GM12878 (cell line): ENCODE measurements at regions not wholly inside any gene's neighbourhood (a gene's known extent, or its start where the extent isn't known, plus 50 kb on each side); places are given as distances from the start of the nearest gene placed in this dataset.

Experiments
- ATAC-seq: fragments of 200-7000 bp; cut with Tn5 transposase; 3 replicates; pipeline ENCODE4 v1.9.1; 2020; ENCODE audit warnings: mild to moderate bottlenecking, moderate library complexity
- BruUV-seq: library from RNA; stranded (reverse); fragments of 400-500 nt; replicated peaks from 2 replicates; lab custom pipeline; 2021; lab: Mats Ljungman, UMichigan
- CTCF ChIA-PET: fragments of 300-600 bp; sonication (Branson Sonifier 250); formaldehyde crosslinking; extraction: SDS; loops from one replicate; lab custom pipeline; 2021; ENCODE audit warnings: inconsistent platforms; lab: Yijun Ruan, JAX
- POLR2A ChIA-PET: fragments of 350-600 bp; formaldehyde crosslinking; extraction: SDS; loops from one replicate; lab custom pipeline; 2021; ENCODE audit warnings: inconsistent platforms; lab: Charles Lee
- RAD21 ChIA-PET: fragments of 300-600 bp; sonication (Branson Sonifier 250); formaldehyde crosslinking; loops from one replicate; lab custom pipeline; 2023; ENCODE audit warnings: antibody characterized with exemption; ENCODE audit not compliant: unreplicated experiment; lab: Charles Lee
- SMC1A ChIA-PET: fragments of 300-600 bp; sonication (Branson Sonifier 250); formaldehyde crosslinking; loops from one replicate; lab custom pipeline; 2023; ENCODE audit not compliant: unreplicated experiment, uncharacterized antibody; lab: Charles Lee
- DNase-seq: peaks from one replicate; pipeline ENCODE4 v3.0.0-alpha.2; 2011; ENCODE audit warnings: low read depth, low spot score
- FAIRE-seq: peaks from 3 replicates; lab custom pipeline; 2011; peaks lifted over from hg19 to GRCh38; lab: Jason Lieb, UNC
- H2AFZ ChIP-seq: 2 replicates; pipeline ENCODE4 v1.6.0; 2011; ENCODE audit warnings: low read depth, low read length, control low read depth; ENCODE audit not compliant: control insufficient read depth
- H3K27ac ChIP-seq: 2 replicates; pipeline ENCODE4 v1.5.1; 2011; ENCODE audit warnings: control low read depth; ENCODE audit not compliant: control insufficient read depth, insufficient read depth
- H3K27me3 ChIP-seq, 2 experiments: replicated peaks in 1 of 2; 2 replicates each; pipeline versions ENCODE4 v1.6.0 to v1.6.1; 2011; ENCODE audit warnings: low read length in 1 of 2; ENCODE audit not compliant: control insufficient read depth in 2 of 2, insufficient read depth in 2 of 2
- H3K36me3 ChIP-seq, 2 experiments: 2 replicates each; pipeline ENCODE4 v1.5.1; 2011; ENCODE audit warnings: low read length in 1 of 2; ENCODE audit not compliant: control insufficient read depth in 2 of 2, insufficient read depth in 2 of 2
- H3K4me1 ChIP-seq: 2 replicates; pipeline ENCODE4 v1.6.1; 2011; ENCODE audit warnings: mild to moderate bottlenecking, low read length, moderate library complexity, mixed read lengths; ENCODE audit not compliant: control insufficient read depth, insufficient read depth
- H3K4me2 ChIP-seq: 2 replicates; pipeline ENCODE4 v1.6.0; 2011; ENCODE audit warnings: control low read depth; ENCODE audit not compliant: control insufficient read depth, insufficient read depth
- H3K4me3 ChIP-seq: fragments of 200-600 bp; sonication (generic); 2 replicates; pipeline ENCODE4 v1.5.1; 2016
- H3K79me2 ChIP-seq: 2 replicates; pipeline ENCODE4 v1.6.0; 2011; ENCODE audit warnings: low read length; ENCODE audit not compliant: control insufficient read depth, insufficient read depth
- H3K9ac ChIP-seq: 2 replicates; pipeline ENCODE4 v1.8.0; 2011; ENCODE audit warnings: low read length, control low read depth, mixed read lengths; ENCODE audit not compliant: control insufficient read depth, insufficient read depth
- H3K9me3 ChIP-seq: replicated peaks from 3 replicates; pipeline ENCODE4 v1.5.1; 2011; ENCODE audit warnings: mild to moderate bottlenecking, low read length; ENCODE audit not compliant: control insufficient read depth, insufficient read depth
- H4K20me1 ChIP-seq: 2 replicates; pipeline ENCODE4 v1.6.0; 2011; ENCODE audit not compliant: control insufficient read depth, insufficient read depth
- BRCA1 ChIP-seq: IDR thresholded peaks from 2 replicates; pipeline ENCODE4 v1.6.1; 2011; ENCODE audit warnings: low read depth, low read length, improper control_type of control experiment
- EP300 ChIP-seq, 2 experiments: fragments of 150-350 bp in 1 of 2; IDR thresholded peaks; 2 replicates each; pipeline ENCODE4 v1.6.1; 2011 to 2012; ENCODE audit warnings: low read depth in 2 of 2, low read length in 2 of 2, borderline replicate concordance in 1 of 2, improper control_type of control experiment in 1 of 2, inconsistent platforms in 1 of 2; ENCODE audit not compliant: control insufficient read depth in 1 of 2
- ETV6 ChIP-seq, 2 experiments: fragments of 450-650 bp in 1 of 2; IDR thresholded peaks in 1 of 2; conservative IDR thresholded peaks in 1 of 2; 2 replicates each; pipeline ENCODE4 v1.6.1; 2014; ENCODE audit warnings: antibody characterized with exemption in 1 of 2, borderline replicate concordance in 1 of 2, low read depth in 1 of 2, mild to moderate bottlenecking in 1 of 2, moderate library complexity in 1 of 2
- LARP7 ChIP-seq: fragments of 450-650 bp; IDR thresholded peaks from 2 replicates; pipeline ENCODE4 v1.6.1; 2017; ENCODE audit warnings: mild to moderate bottlenecking
- NFIC ChIP-seq: IDR thresholded peaks from 2 replicates; pipeline ENCODE4 v1.6.1; 2012; ENCODE audit warnings: low read depth, mild to moderate bottlenecking, inconsistent platforms, low read length, moderate library complexity
- NR2C2 ChIP-seq: IDR thresholded peaks from 2 replicates; pipeline ENCODE4 v1.6.1; 2011; ENCODE audit warnings: borderline replicate concordance, low read depth; ENCODE audit not compliant: control insufficient read depth, insufficient read length
- PAX5 ChIP-seq: IDR thresholded peaks from 2 replicates; pipeline ENCODE4 v1.6.1; 2011; ENCODE audit warnings: low read depth, low read length, borderline replicate concordance
- POLR2AphosphoS5 ChIP-seq: IDR thresholded peaks from 2 replicates; pipeline ENCODE4 v1.6.1; 2011; ENCODE audit warnings: mild to moderate bottlenecking, low read length, inconsistent platforms
- RAD21 ChIP-seq: IDR thresholded peaks from 2 replicates; pipeline ENCODE4 v1.6.1; 2011; ENCODE audit warnings: mild to moderate bottlenecking, low read depth, low read length, moderate library complexity; ENCODE audit not compliant: insufficient read depth
- RBBP5 ChIP-seq: fragments of 200-600 bp; sonication (generic); conservative IDR thresholded peaks from 2 replicates; pipeline ENCODE4 v1.6.1; 2016
- SKIL ChIP-seq: fragments of 450-650 bp; IDR thresholded peaks from 2 replicates; pipeline ENCODE4 v1.6.1; 2017; ENCODE audit warnings: mild to moderate bottlenecking, low read depth, inconsistent platforms; ENCODE audit not compliant: poor library complexity, severe bottlenecking
- ZBED1 ChIP-seq: IDR thresholded peaks from 2 replicates; pipeline ENCODE4 v1.6.1; 2016; ENCODE audit warnings: borderline replicate concordance
- ZBTB40 ChIP-seq: fragments of 450-650 bp; IDR thresholded peaks from 2 replicates; pipeline ENCODE4 v1.6.1; 2016; ENCODE audit warnings: mild to moderate bottlenecking, moderate library complexity, borderline replicate concordance
- ZNF384 ChIP-seq: IDR thresholded peaks from 2 replicates; pipeline ENCODE4 v1.6.1; 2012; ENCODE audit warnings: low read depth, mild to moderate bottlenecking, low read length, improper control_type of control experiment, borderline replicate concordance
- WGBS: methylation state at CpG from one replicate; pipeline ENCODE4 v1.1.6; 2016; ENCODE audit warnings: low lambda C conversion rate; ENCODE audit not compliant: insufficient replicate concordance, insufficient coverage; ENCODE audit errors: missing lambda C conversion rate; 5-methylcytosine and 5-hydroxymethylcytosine counted together
- in situ Hi-C: fragments of 300-500 bp; cut with MboI; formaldehyde crosslinking; loops from 9 replicates; pipeline ENCODE4 v1.14.3; 2018; ENCODE audit warnings: mixed read lengths
- intact Hi-C: fragments of 100-400 bp; cut with micrococcal nuclease; formaldehyde crosslinking; loops from one replicate; pipeline ENCODE4 v1.14.2; 2022; ENCODE audit not compliant: unreplicated experiment
- TF ChIP-seq, protein P1 (sequence below): IDR thresholded peaks from 2 replicates; pipeline ENCODE4 v1.6.1; 2012; ENCODE audit warnings: low read depth, low read length, improper control_type of control experiment
- TF ChIP-seq, protein P2 (sequence below): fragments of 450-650 bp; IDR thresholded peaks from 2 replicates; pipeline ENCODE4 v1.6.1; 2017; ENCODE audit warnings: low read depth, mild to moderate bottlenecking, moderate library complexity

- POLR2A ChIA-PET: no interaction called here
- BruUV-seq: no TSS peak
- SMC1A ChIA-PET: interaction anchor here (1.1 to 1.5 kb wide), 2 partner anchors 48 to 179 kb away, joined by 3 to 4 read pairs; partner anchors contain the start of gene CITED2
- TF ChIP-seq ETV6 (conservative IDR thresholded peaks at IDR 0.05 in 1 of 2, IDR thresholded peaks at IDR 0.05 in 1 of 2; ENCODE audit: borderline replicate concordance in 1 of 2, low read depth in 1 of 2) (no peak), SKIL (no peak), POLR2AphosphoS5 (no peak), ZNF384 (no peak), ZBTB40 (no peak), EP300 (IDR thresholded peaks at IDR 0.05; ENCODE audit: borderline replicate concordance in 1 of 2, control insufficient read depth in 1 of 2, low read depth in 2 of 2, low read length in 2 of 2) (no peak), BRCA1 (no peak), PAX5 (no peak), LARP7 (no peak), NFIC (no peak), ZBED1 (no peak), NR2C2 (no peak), RBBP5 (no peak), RAD21 (no peak)
- TF ChIP-seq, protein P1, sequence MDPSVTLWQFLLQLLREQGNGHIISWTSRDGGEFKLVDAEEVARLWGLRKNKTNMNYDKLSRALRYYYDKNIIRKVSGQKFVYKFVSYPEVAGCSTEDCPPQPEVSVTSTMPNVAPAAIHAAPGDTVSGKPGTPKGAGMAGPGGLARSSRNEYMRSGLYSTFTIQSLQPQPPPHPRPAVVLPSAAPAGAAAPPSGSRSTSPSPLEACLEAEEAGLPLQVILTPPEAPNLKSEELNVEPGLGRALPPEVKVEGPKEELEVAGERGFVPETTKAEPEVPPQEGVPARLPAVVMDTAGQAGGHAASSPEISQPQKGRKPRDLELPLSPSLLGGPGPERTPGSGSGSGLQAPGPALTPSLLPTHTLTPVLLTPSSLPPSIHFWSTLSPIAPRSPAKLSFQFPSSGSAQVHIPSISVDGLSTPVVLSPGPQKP: no peak
- TF ChIP-seq, protein P2, sequence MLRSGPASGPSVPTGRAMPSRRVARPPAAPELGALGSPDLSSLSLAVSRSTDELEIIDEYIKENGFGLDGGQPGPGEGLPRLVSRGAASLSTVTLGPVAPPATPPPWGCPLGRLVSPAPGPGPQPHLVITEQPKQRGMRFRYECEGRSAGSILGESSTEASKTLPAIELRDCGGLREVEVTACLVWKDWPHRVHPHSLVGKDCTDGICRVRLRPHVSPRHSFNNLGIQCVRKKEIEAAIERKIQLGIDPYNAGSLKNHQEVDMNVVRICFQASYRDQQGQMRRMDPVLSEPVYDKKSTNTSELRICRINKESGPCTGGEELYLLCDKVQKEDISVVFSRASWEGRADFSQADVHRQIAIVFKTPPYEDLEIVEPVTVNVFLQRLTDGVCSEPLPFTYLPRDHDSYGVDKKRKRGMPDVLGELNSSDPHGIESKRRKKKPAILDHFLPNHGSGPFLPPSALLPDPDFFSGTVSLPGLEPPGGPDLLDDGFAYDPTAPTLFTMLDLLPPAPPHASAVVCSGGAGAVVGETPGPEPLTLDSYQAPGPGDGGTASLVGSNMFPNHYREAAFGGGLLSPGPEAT: no peak
- TF ChIP-seq, all 136 proteins: peak for 0
- CTCF ChIA-PET: interaction anchor here (1.0 kb wide), 1 partner anchor 10 kb away, joined by 3 read pairs; no protein-coding TSS in a partner anchor
- no peaks in the 10 kb centered on the region for H3K9me3 ChIP-seq
- ATAC-seq (no peak), FAIRE-seq (no peak), DNase-seq (no peak)
- H4K20me1 ChIP-seq: no peaks in the 10 kb centered on the region
- no peak overlapping the region for H3K4me3 ChIP-seq
- WGBS: 49% methylated on average over 7 of the region's 7 CpGs
- H3K9ac ChIP-seq: no peak overlapping the region
- H3K79me2 ChIP-seq: no peaks in the 10 kb centered on the region
- in situ Hi-C loops (no loop called here), intact Hi-C loops (no loop called here)
- no peaks in the 10 kb centered on the region for H3K4me1 ChIP-seq
- no peaks in the 10 kb centered on the region for H3K27me3 ChIP-seq
- no peak overlapping the region for H3K4me2 ChIP-seq
- H3K27ac ChIP-seq: no peak overlapping the region
- no peaks in the 10 kb centered on the region for H3K36me3 ChIP-seq
- RAD21 ChIA-PET: no interaction called here
- H2AFZ ChIP-seq: no peak overlapping the region
Measured at GRCh38 chr6:139553916-139554315, 179.5 kb upstream of the CITED2 start.
